ENCODE measurements at regions not wholly inside any gene's neighbourhood (a gene's known extent, or its start where the extent isn't known, plus 50 kb on each side); places are given as distances from the start of the nearest gene placed in this dataset.

- DNase-seq: no peak
Measured at GRCh38 chr6:156647140-156647784, 129.9 kb upstream of the ARID1B start.

- no peak for DNase-seq
Measured at GRCh38 chr6:156646496-156646895, 130.7 kb upstream of the ARID1B start.

- no peak for DNase-seq
Measured at GRCh38 chr6:156645097-156645496, 132.1 kb upstream of the ARID1B start.

GRCh38 chr6:156639009-156639721 is 138.0 kb upstream of the ARID1B start:
- DNase-seq: no peak

GRCh38 chr6:156638581-156638980 is 138.6 kb upstream of the ARID1B start:
- DNase-seq: no peak

- DNase-seq: no peak
Measured at GRCh38 chr6:156634951-156635371, 142.2 kb upstream of the ARID1B start.

- DNase-seq: no peak
Measured at GRCh38 chr6:156634048-156634447, 143.1 kb upstream of the ARID1B start.

GRCh38 chr6:156633291-156633690 is 143.9 kb upstream of the ARID1B start:
- no peak for DNase-seq

GRCh38 chr6:156630613-156631302 is 146.4 kb upstream of the ARID1B start:
- DNase-seq: no peak

GRCh38 chr6:156628805-156629204 is 148.4 kb upstream of the ARID1B start:
- no peak for DNase-seq

- no peak for DNase-seq
Measured at GRCh38 chr6:156627524-156627923, 149.7 kb upstream of the ARID1B start.

- DNase-seq: no peak
Measured at GRCh38 chr6:156622185-156622584, 155.0 kb upstream of the ARID1B start.

GRCh38 chr6:156620331-156620730 is 156.8 kb upstream of the ARID1B start:
- DNase-seq: no peak

- DNase-seq: peak; percentile 95
Measured at GRCh38 chr6:156618600-156619205, 158.5 kb upstream of the ARID1B start.

GRCh38 chr6:156617941-156618340 is 159.2 kb upstream of the ARID1B start:
- no peak for DNase-seq

- DNase-seq: peak; percentile 28
Measured at GRCh38 chr6:156617376-156617775, 159.8 kb upstream of the ARID1B start.

- DNase-seq: no peak
Measured at GRCh38 chr6:156616495-156616894, 160.7 kb upstream of the ARID1B start.

GRCh38 chr6:156613996-156614395 is 163.2 kb upstream of the ARID1B start:
- no peak for DNase-seq

- DNase-seq: no peak
Measured at GRCh38 chr6:156612361-156612760, 164.8 kb upstream of the ARID1B start.

- no peak for DNase-seq
Measured at GRCh38 chr6:156602066-156602385, 175.2 kb upstream of the ARID1B start.

GRCh38 chr6:156601152-156602065 is 175.8 kb upstream of the ARID1B start:
- DNase-seq: peak; percentile 64

- no peak for DNase-seq
Measured at GRCh38 chr6:156600678-156601077, 176.5 kb upstream of the ARID1B start.

All from NCI-H2171 (cell line).